K562 (cell line): ENCODE measurements at regions not wholly inside any gene's neighbourhood (a gene's known extent, or its start where the extent isn't known, plus 50 kb on each side); places are given as distances from the start of the nearest gene placed in this dataset.

Source experiments
- ATAC-seq: fragments of 200-7000 bp; cut with Tn5 transposase; 3 replicates; pipeline ENCODE4 v1.9.1; 2020; ENCODE audit warnings: moderate library complexity
- BruUV-seq: library from RNA; stranded (reverse); fragments of 400-500 nt; replicated peaks from 2 replicates; lab custom pipeline; 2021; lab: Mats Ljungman, UMichigan
- CTCF ChIA-PET: fragments of 300-600 bp; formaldehyde crosslinking; extraction: SDS; loops from one replicate; lab custom pipeline; 2021; ENCODE audit warnings: low intra/inter-chr PET ratio; lab: Yijun Ruan, JAX
- POLR2A ChIA-PET: fragments of 300-600, 350-650 bp; sonication (Branson Sonifier 250); formaldehyde crosslinking; extraction: SDS; loops from one replicate; lab custom pipeline; 2021; ENCODE audit warnings: antibody characterized with exemption, inconsistent platforms; lab: Yijun Ruan, JAX
- DNase-seq, 4 experiments: peaks; one replicate each; pipeline versions ENCODE4 v3.0.0 to v3.0.0-alpha.2; 2011 to 2018; ENCODE audit warnings: low spot score in 3 of 4, mixed read lengths in 3 of 4; ENCODE audit errors: extremely low read depth in 1 of 4
- FAIRE-seq: peaks from 2 replicates; lab custom pipeline; 2011; peaks lifted over from hg19 to GRCh38; lab: Jason Lieb, UNC
- H2AFZ ChIP-seq: 2 replicates; pipeline ENCODE4 v1.6.0; 2011; ENCODE audit warnings: low read depth, low read length, control low read depth, inconsistent platforms
- H3K27ac ChIP-seq: fragments of 200-600 bp; 3 replicates; pipeline ENCODE4 v1.8.0; 2011; ENCODE audit warnings: low read depth, mild to moderate bottlenecking, control low read depth, inconsistent platforms, low read length, moderate library complexity, mixed read lengths; ENCODE audit errors: extremely low read depth
- H3K27me3 ChIP-seq, 2 experiments: fragments of 300-600 bp in 1 of 2; 2 replicates in 1 of 2; 3 replicates in 1 of 2; pipeline versions ENCODE4 v1.6.0 to v1.8.0; 2011; ENCODE audit warnings: inconsistent platforms in 2 of 2, low read length in 2 of 2, mild to moderate bottlenecking in 1 of 2, mixed read lengths in 1 of 2, moderate library complexity in 1 of 2; ENCODE audit not compliant: control insufficient read depth in 2 of 2, insufficient read depth in 2 of 2
- H3K36me3 ChIP-seq: fragments of 300-600 bp; 3 replicates; pipeline ENCODE4 v1.8.0; 2011; ENCODE audit warnings: mild to moderate bottlenecking, low read length, inconsistent platforms; ENCODE audit not compliant: control insufficient read depth, insufficient read depth
- H3K4me1 ChIP-seq, 2 experiments: fragments of 200-600 bp in 1 of 2; replicated peaks in 1 of 2; 2 replicates in 1 of 2; 3 replicates in 1 of 2; pipeline versions ENCODE4 v1.5.1 to v1.8.0; 2011; ENCODE audit warnings: inconsistent platforms in 2 of 2, low read length in 2 of 2, mild to moderate bottlenecking in 1 of 2, mixed read lengths in 1 of 2, moderate library complexity in 1 of 2; ENCODE audit not compliant: control insufficient read depth in 2 of 2, insufficient read depth in 2 of 2
- H3K4me2 ChIP-seq: 2 replicates; pipeline ENCODE4 v1.6.1; 2011; ENCODE audit warnings: low read length, control low read depth, inconsistent platforms, mixed read lengths; ENCODE audit not compliant: insufficient read depth
- H3K4me3 ChIP-seq: fragments of 200-600 bp; sonication (generic), shearing (Covaris generic); 2 replicates; pipeline ENCODE4 v1.5.1; 2016; ENCODE audit warnings: control low read depth, inconsistent platforms
- H3K79me2 ChIP-seq: fragments of 200-600 bp; 3 replicates; pipeline ENCODE4 v1.8.0; 2011; ENCODE audit warnings: low read length, inconsistent platforms; ENCODE audit not compliant: control insufficient read depth, insufficient read depth
- H3K9ac ChIP-seq, 2 experiments: 2 replicates each; pipeline versions ENCODE4 v1.6.0 to v1.6.1; 2011; ENCODE audit warnings: low read depth in 2 of 2, low read length in 2 of 2, control low read depth in 1 of 2, inconsistent platforms in 1 of 2, mild to moderate bottlenecking in 1 of 2, mixed read lengths in 1 of 2; ENCODE audit not compliant: insufficient read depth in 1 of 2
- H3K9me1 ChIP-seq: one replicate; pipeline ENCODE4 v1.6.0; 2011; ENCODE audit warnings: inconsistent platforms, mild to moderate bottlenecking, low read length, moderate library complexity; ENCODE audit not compliant: control insufficient read depth, insufficient read depth
- H3K9me3 ChIP-seq: replicated peaks from 2 replicates; pipeline ENCODE4 v1.5.1; 2011; ENCODE audit warnings: low read depth, low read length, inconsistent platforms; ENCODE audit not compliant: control insufficient read depth, insufficient read depth
- H4K20me1 ChIP-seq: replicated peaks from 2 replicates; pipeline ENCODE4 v1.6.1; 2011; ENCODE audit warnings: low read length, inconsistent platforms, mixed read lengths; ENCODE audit not compliant: control insufficient read depth, insufficient read depth
- CBX1 ChIP-seq: sonication (generic); IDR thresholded peaks from 2 replicates; pipeline ENCODE4 v1.6.1; 2016; ENCODE audit warnings: antibody characterized with exemption, low read depth, mild to moderate bottlenecking
- FOS ChIP-seq: IDR thresholded peaks from 3 replicates; pipeline ENCODE4 v1.6.1; 2011; ENCODE audit not compliant: insufficient read length; ENCODE audit errors: extremely low read depth
- MCM7 ChIP-seq, 2 experiments: fragments of 450-650 bp; IDR thresholded peaks; 2 replicates each; pipeline ENCODE4 v1.6.1; 2016 to 2018
- PHF20 ChIP-seq: fragments of 450-650 bp; IDR thresholded peaks from 2 replicates; pipeline ENCODE4 v1.6.1; 2018; ENCODE audit not compliant: partially characterized antibody
- SMARCC2 ChIP-seq: fragments of 450-650 bp; IDR thresholded peaks from 2 replicates; pipeline ENCODE4 v1.6.1; 2017; ENCODE audit warnings: antibody characterized with exemption, moderate library complexity, mild to moderate bottlenecking, low read depth
- USF2 ChIP-seq: sonication (generic); formaldehyde crosslinking; IDR thresholded peaks from 2 replicates; pipeline ENCODE4 v1.5.0; 2020; ENCODE audit warnings: missing genetic modification reagents
- ZBTB40 ChIP-seq, 2 experiments: fragments of 450-650 bp in 1 of 2; sonication (generic) in 1 of 2; formaldehyde crosslinking in 1 of 2; IDR thresholded peaks; 2 replicates each; pipeline versions ENCODE4 v1.7.1 to v1.9.0; 2016 to 2022; ENCODE audit warnings: inconsistent platforms in 1 of 2, mild to moderate bottlenecking in 1 of 2, missing genetic modification reagents in 1 of 2
- ZNF785 ChIP-seq: fragments of 250-450 bp; sonication (Bioruptor Pico); IDR thresholded peaks from 2 replicates; pipeline ENCODE4 v1.4.0; 2020; ENCODE audit warnings: mild to moderate bottlenecking
- WGBS: fragments of 100-300 bp; shearing (Covaris generic); methylation state at CpG from one replicate; pipeline ENCODE4 v1.1.6; 2016; ENCODE audit warnings: low coverage, mixed read lengths; ENCODE audit not compliant: insufficient coverage; ENCODE audit errors: missing lambda C conversion rate; 5-methylcytosine and 5-hydroxymethylcytosine counted together
- in situ Hi-C: fragments of 300-500 bp; cut with MboI; formaldehyde crosslinking; loops from 4 replicates; pipeline ENCODE4 v1.15.0; 2018; ENCODE audit warnings: inconsistent platforms, mixed read lengths
- intact Hi-C: fragments of 100-400 bp; cut with micrococcal nuclease; formaldehyde crosslinking; loops from 2 replicates; pipeline ENCODE4 v1.14.2; 2022
- TF ChIP-seq, protein P1 (sequence below): sonication (generic); formaldehyde crosslinking; IDR thresholded peaks from 2 replicates; pipeline ENCODE4 v1.8.0; 2022; ENCODE audit warnings: missing genetic modification reagents, mild to moderate bottlenecking, borderline replicate concordance
- TF ChIP-seq, protein P2 (sequence below): sonication (generic); formaldehyde crosslinking; IDR thresholded peaks from 2 replicates; pipeline ENCODE4 v1.8.0; 2022; ENCODE audit warnings: missing genetic modification reagents, mild to moderate bottlenecking, moderate library complexity, borderline replicate concordance

GRCh38 chr2:21571686-21572085 is 447.9 kb downstream of the TDRD15 start (continued):
- no peak for TF ChIP-seq MCM7 (IDR thresholded peaks at IDR 0.05)

DNA sequence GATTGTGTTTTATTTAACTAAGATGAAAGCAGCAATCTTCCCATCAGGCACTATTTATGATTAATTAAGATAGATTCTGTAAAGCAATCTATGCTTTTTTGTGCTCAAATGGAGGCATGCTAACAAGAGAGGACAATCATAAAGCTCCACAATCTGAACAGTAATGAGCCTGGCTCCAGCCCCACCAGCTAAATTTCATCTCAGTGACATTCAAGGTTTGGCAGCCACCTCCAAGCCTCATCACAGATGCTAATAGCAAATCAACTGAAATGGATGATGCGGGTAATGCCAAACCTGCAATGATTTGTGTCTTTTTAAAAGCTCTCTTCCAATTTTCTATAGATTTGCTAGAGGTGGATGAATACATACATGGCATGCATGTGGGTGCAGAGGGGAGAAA is 456.6 kb downstream of the TDRD15 start:
- no peaks in the 10 kb centered on the region for H3K27me3 ChIP-seq
- TF ChIP-seq USF2 (CRISPR knock-in tag) (no peak), ZBTB40 (IDR thresholded peaks at IDR 0.05) (no peak), ZBTB40 (CRISPR knock-in tag; IDR thresholded peaks at IDR 0.05) (no peak), SMARCC2 (no peak), PHF20 (no peak), CBX1 (no peak), ZNF785 (CRISPR knock-in tag) (no peak), FOS (no peak)
- TF ChIP-seq, protein P1, sequence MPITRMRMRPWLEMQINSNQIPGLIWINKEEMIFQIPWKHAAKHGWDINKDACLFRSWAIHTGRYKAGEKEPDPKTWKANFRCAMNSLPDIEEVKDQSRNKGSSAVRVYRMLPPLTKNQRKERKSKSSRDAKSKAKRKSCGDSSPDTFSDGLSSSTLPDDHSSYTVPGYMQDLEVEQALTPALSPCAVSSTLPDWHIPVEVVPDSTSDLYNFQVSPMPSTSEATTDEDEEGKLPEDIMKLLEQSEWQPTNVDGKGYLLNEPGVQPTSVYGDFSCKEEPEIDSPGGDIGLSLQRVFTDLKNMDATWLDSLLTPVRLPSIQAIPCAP (CRISPR knock-in tag) = no peak
- TF ChIP-seq, protein P2, sequence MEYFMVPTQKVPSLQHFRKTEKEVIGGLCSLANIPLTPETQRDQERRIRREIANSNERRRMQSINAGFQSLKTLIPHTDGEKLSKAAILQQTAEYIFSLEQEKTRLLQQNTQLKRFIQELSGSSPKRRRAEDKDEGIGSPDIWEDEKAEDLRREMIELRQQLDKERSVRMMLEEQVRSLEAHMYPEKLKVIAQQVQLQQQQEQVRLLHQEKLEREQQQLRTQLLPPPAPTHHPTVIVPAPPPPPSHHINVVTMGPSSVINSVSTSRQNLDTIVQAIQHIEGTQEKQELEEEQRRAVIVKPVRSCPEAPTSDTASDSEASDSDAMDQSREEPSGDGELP (CRISPR knock-in tag) = no peak

More for the DNA sequence above, 456.6 kb downstream of the TDRD15 start:
- CTCF ChIA-PET = no interaction called here
- in situ Hi-C loops = no loop called here
- no peak overlapping the region for H3K27ac ChIP-seq
- no peaks in the 10 kb centered on the region for H3K79me2 ChIP-seq
- H3K4me2 ChIP-seq = no peak overlapping the region
- no peak overlapping the region for H3K4me3 ChIP-seq
- no peaks in the 10 kb centered on the region for H3K4me1 ChIP-seq
- no peak overlapping the region for H2AFZ ChIP-seq
- POLR2A ChIA-PET = no interaction called here
- 0% methylated on average over 1 of the region's 1 CpG for WGBS
- no peaks in the 10 kb centered on the region for H4K20me1 ChIP-seq
- no peak for FAIRE-seq
- no peaks in the 10 kb centered on the region for H3K9me3 ChIP-seq
- H3K9me1 ChIP-seq = no peaks in the 10 kb centered on the region
- no TSS peak for BruUV-seq
- intact Hi-C loops = no loop called here
- no peak overlapping the region for H3K9ac ChIP-seq
- no peak for ATAC-seq
- no peak for DNase-seq
- no peaks in the 10 kb centered on the region for H3K36me3 ChIP-seq
